ENCODE measurements at regions not wholly inside any gene's neighbourhood (a gene's known extent, or its start where the extent isn't known, plus 50 kb on each side); places are given as distances from the start of the nearest gene placed in this dataset.

GRCh38 chr1:87226341-87226760 lies 102.3 kb upstream of the LMO4 start:
- no peak for TF ChIP-seq CTCF (IDR thresholded peaks at IDR 0.05; ENCODE audit: poor library complexity)
- TF ChIP-seq EZH2 (IDR thresholded peaks at IDR 0.05; ENCODE audit: borderline replicate concordance), result no peak

All from hepatocyte (in vitro differentiated cells).